ENCODE measurements at regions not wholly inside any gene's neighbourhood (a gene's known extent, or its start where the extent isn't known, plus 50 kb on each side); places are given as distances from the start of the nearest gene placed in this dataset.
"Not testable (repeated sequence)": the region's sequence is repeated elsewhere in the genome, so short reads cannot be mapped to it uniquely, and the experiment has no call there.

GRCh38 chrX:39674490-39675161 lies 423.1 kb downstream of the BCOR start:
- no peak for DNase-seq (ENCODE audit: low read depth in 2 of 2)

- no peak for DNase-seq (ENCODE audit: low read depth in 2 of 2)
These were observed 422.6 kb downstream of the BCOR start for GRCh38 chrX:39675162-39675553.

GRCh38 chrX:39675619-39676018 lies 422.1 kb downstream of the BCOR start:
- DNase-seq (ENCODE audit: low read depth in 2 of 2), result no peak

- DNase-seq (ENCODE audit: low read depth in 2 of 2), result no peak
These were observed 421.3 kb downstream of the BCOR start for GRCh38 chrX:39676434-39676833.

GRCh38 chrX:39677585-39677977 lies 420.2 kb downstream of the BCOR start:
- no peak for DNase-seq (ENCODE audit: low read depth in 2 of 2)

GRCh38 chrX:39677978-39678791 lies 419.6 kb downstream of the BCOR start:
- no peak for DNase-seq (ENCODE audit: low read depth in 2 of 2)

- no peak for DNase-seq (ENCODE audit: low read depth in 2 of 2)
These were observed 418.8 kb downstream of the BCOR start for GRCh38 chrX:39678914-39679313.

- DNase-seq (ENCODE audit: low read depth in 2 of 2), result no peak
These were observed 418.1 kb downstream of the BCOR start for GRCh38 chrX:39679497-39680157.

- DNase-seq (ENCODE audit: low read depth in 2 of 2), result no peak
These were observed 415.9 kb downstream of the BCOR start for GRCh38 chrX:39681885-39682284.

- DNase-seq (ENCODE audit: low read depth in 2 of 2), result no peak
These were observed 415.0 kb downstream of the BCOR start for GRCh38 chrX:39682778-39683177.

GRCh38 chrX:39688219-39688575 lies 409.6 kb downstream of the BCOR start:
- no peak for DNase-seq (ENCODE audit: low read depth in 2 of 2)

GRCh38 chrX:39688576-39689375 lies 409.0 kb downstream of the BCOR start:
- peak; percentile 8 to 11 for DNase-seq (ENCODE audit: low read depth in 2 of 2)

GRCh38 chrX:39689376-39690104 lies 408.2 kb downstream of the BCOR start:
- DNase-seq (ENCODE audit: low read depth in 2 of 2), result no peak

- no peak for DNase-seq (ENCODE audit: low read depth in 2 of 2)
These were observed 407.0 kb downstream of the BCOR start for GRCh38 chrX:39690541-39691415.

- no peak for DNase-seq (ENCODE audit: low read depth in 2 of 2)
These were observed 406.0 kb downstream of the BCOR start for GRCh38 chrX:39691724-39692123.

- no peak for DNase-seq (ENCODE audit: low read depth in 2 of 2)
These were observed 405.0 kb downstream of the BCOR start for GRCh38 chrX:39692796-39693195.

GRCh38 chrX:39693298-39693697 lies 404.5 kb downstream of the BCOR start:
- DNase-seq (ENCODE audit: low read depth in 2 of 2), result no peak

- DNase-seq (ENCODE audit: low read depth in 2 of 2), result not testable (repeated sequence)
These were observed 395.1 kb downstream of the BCOR start for GRCh38 chrX:39702636-39703035.

GRCh38 chrX:39703307-39703706 lies 394.5 kb downstream of the BCOR start:
- DNase-seq (ENCODE audit: low read depth in 2 of 2), result no peak

GRCh38 chrX:39704590-39704989 lies 393.2 kb downstream of the BCOR start:
- no peak for DNase-seq (ENCODE audit: low read depth in 2 of 2)

Data from activated CD4-positive, alpha-beta T cell treated with anti-CD3 and anti-CD28 coated beads for 24 hours (primary cell).